Thoracic aorta (tissue), 2 donors: ENCODE measurements at regions not wholly inside any gene's neighbourhood (a gene's known extent, or its start where the extent isn't known, plus 50 kb on each side); places are given as distances from the start of the nearest gene placed in this dataset.

Experiments used
- ATAC-seq: fragments of 150-250 bp; one replicate; pipeline ENCODE4 v1.8.0; 2017; ENCODE audit warnings: low read depth; ENCODE audit not compliant: insufficient number of reproducible peaks, low FRiP score
- DNase-seq: peaks from one replicate; pipeline ENCODE4 v3.0.0-alpha.2; 2020; ENCODE audit warnings: low spot score
- H3K27ac ChIP-seq, 2 donors: fragments of 200-600 bp; sonication (generic); 1 replicate in 1 of 2; 2 replicates in 1 of 2; pipeline ENCODE4 v1.5.1; 2016; ENCODE audit warnings: mild to moderate bottlenecking in 2 of 2, moderate library complexity in 2 of 2
- H3K27me3 ChIP-seq: fragments of 200-600 bp; sonication (generic); replicated peaks from 2 replicates; pipeline ENCODE4 v1.6.0; 2016; ENCODE audit warnings: mild to moderate bottlenecking; ENCODE audit not compliant: insufficient read depth
- H3K36me3 ChIP-seq: fragments of 200-600 bp; sonication (generic); one replicate; pipeline ENCODE4 v1.5.1; 2016
- H3K4me1 ChIP-seq, 2 donors: fragments of 200-600 bp; sonication (generic); 1 replicate in 1 of 2; 2 replicates in 1 of 2; pipeline versions ENCODE4 v1.5.1 to v1.6.0; 2016; ENCODE audit warnings: low read depth in 2 of 2, mild to moderate bottlenecking in 1 of 2; ENCODE audit not compliant: control insufficient read depth in 1 of 2
- H3K4me3 ChIP-seq: fragments of 200-600 bp; sonication (generic); 2 replicates; pipeline ENCODE4 v1.5.1; 2016; ENCODE audit warnings: mild to moderate bottlenecking
- H3K9me3 ChIP-seq: fragments of 200-600 bp; sonication (generic); 2 replicates; pipeline ENCODE4 v1.5.1; 2016
- CTCF ChIP-seq: fragments of 200-600 bp; sonication (generic); IDR thresholded peaks from one replicate; pipeline ENCODE4 v1.5.1; 2019; ENCODE audit warnings: antibody characterized with exemption

GRCh38 chr15:29403772-29404171 lies 134.2 kb upstream of the NSMCE3 start:
- DNase-seq (no peak), ATAC-seq (no peak)
- no peaks in the 10 kb centered on the region for H3K9me3 ChIP-seq
- H3K4me1 ChIP-seq = no peaks in the 10 kb centered on the region
- no peak for TF ChIP-seq CTCF
- H3K27me3 ChIP-seq = no peaks in the 10 kb centered on the region
- no peaks in the 10 kb centered on the region for H3K36me3 ChIP-seq
- H3K4me3 ChIP-seq = no peak overlapping the region
- no peak overlapping the region for H3K27ac ChIP-seq

GRCh38 chr15:29401644-29402043 lies 132.0 kb upstream of the NSMCE3 start:
- Histone ChIP-seq H3K9me3 (no peaks in the 10 kb centered on the region), H3K4me1 (no peaks in the 10 kb centered on the region), H3K27me3 (no peaks in the 10 kb centered on the region), H3K4me3 (no peak overlapping the region), H3K27ac (no peak overlapping the region), H3K36me3 (no peaks in the 10 kb centered on the region)
- DNase-seq (no peak), ATAC-seq (no peak)
- no peak for TF ChIP-seq CTCF

GRCh38 chr15:29400701-29401100 lies 131.1 kb upstream of the NSMCE3 start:
- H3K4me1 ChIP-seq = no peaks in the 10 kb centered on the region
- H3K9me3 ChIP-seq = no peaks in the 10 kb centered on the region
- ATAC-seq (no peak), DNase-seq (no peak)
- no peak for TF ChIP-seq CTCF
- H3K36me3 ChIP-seq = no peaks in the 10 kb centered on the region
- no peak overlapping the region for H3K27ac ChIP-seq
- no peaks in the 10 kb centered on the region for H3K27me3 ChIP-seq
- no peak overlapping the region for H3K4me3 ChIP-seq

- TF ChIP-seq CTCF = no peak
- no peaks in the 10 kb centered on the region for H3K4me1 ChIP-seq
Measured at GRCh38 chr15:29398907-29399306, 129.3 kb upstream of the NSMCE3 start.

GRCh38 chr15:29396176-29396811 lies 126.7 kb upstream of the NSMCE3 start:
- TF ChIP-seq CTCF = no peak
- Histone ChIP-seq H3K27ac (no peak overlapping the region), H3K9me3 (no peaks in the 10 kb centered on the region), H3K4me3 (no peak overlapping the region), H3K4me1 (no peaks in the 10 kb centered on the region), H3K27me3 (no peaks in the 10 kb centered on the region), H3K36me3 (no peaks in the 10 kb centered on the region)
- ATAC-seq (no peak), DNase-seq (no peak)

More at GRCh38 chr15:29398907-29399306, 129.3 kb upstream of the NSMCE3 start:
- Histone ChIP-seq H3K4me3 (no peak overlapping the region), H3K36me3 (no peaks in the 10 kb centered on the region), H3K27me3 (no peaks in the 10 kb centered on the region), H3K9me3 (no peaks in the 10 kb centered on the region), H3K27ac (no peak overlapping the region)
- ATAC-seq (no peak), DNase-seq (no peak)
